B cell (primary cell): ENCODE measurements at regions not wholly inside any gene's neighbourhood (a gene's known extent, or its start where the extent isn't known, plus 50 kb on each side); places are given as distances from the start of the nearest gene placed in this dataset.
"Not testable (repeated sequence)": the region's sequence is repeated elsewhere in the genome, so short reads cannot be mapped to it uniquely, and the experiment has no call there.

Experiments
- CTCF ChIP-seq: fragments of 200-600 bp; IDR thresholded peaks from one replicate; pipeline ENCODE4 v1.8.0; 2022; ENCODE audit warnings: antibody characterized with exemption, mild to moderate bottlenecking
- EZH2 ChIP-seq: IDR thresholded peaks from 2 replicates; pipeline ENCODE4 v1.6.1; 2012; ENCODE audit warnings: borderline replicate concordance, low read depth, mild to moderate bottlenecking, moderate library complexity, low read length; ENCODE audit not compliant: insufficient read depth, poor library complexity, severe bottlenecking

DNA sequence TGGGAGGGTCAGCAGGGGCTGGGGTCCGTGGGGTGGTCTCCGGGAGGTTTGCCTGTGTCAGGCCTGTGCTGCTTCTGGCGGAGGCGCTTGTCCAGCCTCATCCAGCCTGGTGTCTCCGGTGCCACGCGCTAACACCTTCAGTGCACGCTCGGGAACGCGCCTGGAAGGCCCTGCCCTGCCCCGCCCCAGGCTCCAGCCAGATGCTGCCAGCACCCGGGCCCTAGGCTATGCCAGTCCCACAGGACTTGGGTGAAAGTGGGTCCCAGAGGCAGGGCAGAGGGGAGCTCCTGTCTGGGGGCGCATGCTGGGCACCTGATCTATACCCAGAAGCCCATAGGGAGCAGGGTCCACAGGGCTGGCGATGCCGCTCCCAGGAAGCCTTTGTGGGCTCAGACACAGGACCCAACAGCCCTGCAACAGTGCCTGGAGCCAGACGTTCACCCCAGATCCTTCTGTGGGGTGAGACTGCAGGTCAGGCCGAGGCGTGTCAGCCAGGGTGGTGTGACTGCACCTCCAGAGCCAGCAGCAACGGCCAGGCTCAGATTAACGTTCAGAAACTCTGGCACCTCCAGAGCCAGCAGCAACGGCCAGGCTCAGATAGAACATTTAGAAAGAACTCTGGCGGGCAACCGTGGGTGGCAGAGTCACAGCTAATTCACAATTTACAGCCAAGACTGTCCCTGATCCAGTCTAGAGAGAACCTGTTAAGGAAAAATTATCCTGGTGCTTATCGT lies 5423.2 kb upstream of the TPTE start:
- TF ChIP-seq CTCF, EZH2: not testable (repeated sequence)
